ENCODE measurements at regions not wholly inside any gene's neighbourhood (a gene's known extent, or its start where the extent isn't known, plus 50 kb on each side); places are given as distances from the start of the nearest gene placed in this dataset.

- ChIA-PET POLR2A (no interaction called here), CTCF (no interaction called here)
- no peaks in the 10 kb centered on the region for H3K36me3 ChIP-seq (ENCODE audit: control insufficient read depth, insufficient read depth, low read length)
- H3K9me3 ChIP-seq (ENCODE audit: control insufficient read depth, insufficient read depth, low read depth, low read length) = no peaks in the 10 kb centered on the region
- TF ChIP-seq SIN3A (IDR thresholded peaks at IDR 0.05; ENCODE audit: borderline replicate concordance, insufficient read depth, low read depth, low read length) (no peak), TCF7L2 (IDR thresholded peaks at IDR 0.05; ENCODE audit: low read depth, low read length) (no peak), POLR2AphosphoS5 (IDR thresholded peaks at IDR 0.05; ENCODE audit: low read depth, low read length) (no peak)
- TF ChIP-seq, protein P1, sequence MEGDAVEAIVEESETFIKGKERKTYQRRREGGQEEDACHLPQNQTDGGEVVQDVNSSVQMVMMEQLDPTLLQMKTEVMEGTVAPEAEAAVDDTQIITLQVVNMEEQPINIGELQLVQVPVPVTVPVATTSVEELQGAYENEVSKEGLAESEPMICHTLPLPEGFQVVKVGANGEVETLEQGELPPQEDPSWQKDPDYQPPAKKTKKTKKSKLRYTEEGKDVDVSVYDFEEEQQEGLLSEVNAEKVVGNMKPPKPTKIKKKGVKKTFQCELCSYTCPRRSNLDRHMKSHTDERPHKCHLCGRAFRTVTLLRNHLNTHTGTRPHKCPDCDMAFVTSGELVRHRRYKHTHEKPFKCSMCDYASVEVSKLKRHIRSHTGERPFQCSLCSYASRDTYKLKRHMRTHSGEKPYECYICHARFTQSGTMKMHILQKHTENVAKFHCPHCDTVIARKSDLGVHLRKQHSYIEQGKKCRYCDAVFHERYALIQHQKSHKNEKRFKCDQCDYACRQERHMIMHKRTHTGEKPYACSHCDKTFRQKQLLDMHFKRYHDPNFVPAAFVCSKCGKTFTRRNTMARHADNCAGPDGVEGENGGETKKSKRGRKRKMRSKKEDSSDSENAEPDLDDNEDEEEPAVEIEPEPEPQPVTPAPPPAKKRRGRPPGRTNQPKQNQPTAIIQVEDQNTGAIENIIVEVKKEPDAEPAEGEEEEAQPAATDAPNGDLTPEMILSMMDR (IDR thresholded peaks at IDR 0.05) = no peak
- TF ChIP-seq, protein P2, sequence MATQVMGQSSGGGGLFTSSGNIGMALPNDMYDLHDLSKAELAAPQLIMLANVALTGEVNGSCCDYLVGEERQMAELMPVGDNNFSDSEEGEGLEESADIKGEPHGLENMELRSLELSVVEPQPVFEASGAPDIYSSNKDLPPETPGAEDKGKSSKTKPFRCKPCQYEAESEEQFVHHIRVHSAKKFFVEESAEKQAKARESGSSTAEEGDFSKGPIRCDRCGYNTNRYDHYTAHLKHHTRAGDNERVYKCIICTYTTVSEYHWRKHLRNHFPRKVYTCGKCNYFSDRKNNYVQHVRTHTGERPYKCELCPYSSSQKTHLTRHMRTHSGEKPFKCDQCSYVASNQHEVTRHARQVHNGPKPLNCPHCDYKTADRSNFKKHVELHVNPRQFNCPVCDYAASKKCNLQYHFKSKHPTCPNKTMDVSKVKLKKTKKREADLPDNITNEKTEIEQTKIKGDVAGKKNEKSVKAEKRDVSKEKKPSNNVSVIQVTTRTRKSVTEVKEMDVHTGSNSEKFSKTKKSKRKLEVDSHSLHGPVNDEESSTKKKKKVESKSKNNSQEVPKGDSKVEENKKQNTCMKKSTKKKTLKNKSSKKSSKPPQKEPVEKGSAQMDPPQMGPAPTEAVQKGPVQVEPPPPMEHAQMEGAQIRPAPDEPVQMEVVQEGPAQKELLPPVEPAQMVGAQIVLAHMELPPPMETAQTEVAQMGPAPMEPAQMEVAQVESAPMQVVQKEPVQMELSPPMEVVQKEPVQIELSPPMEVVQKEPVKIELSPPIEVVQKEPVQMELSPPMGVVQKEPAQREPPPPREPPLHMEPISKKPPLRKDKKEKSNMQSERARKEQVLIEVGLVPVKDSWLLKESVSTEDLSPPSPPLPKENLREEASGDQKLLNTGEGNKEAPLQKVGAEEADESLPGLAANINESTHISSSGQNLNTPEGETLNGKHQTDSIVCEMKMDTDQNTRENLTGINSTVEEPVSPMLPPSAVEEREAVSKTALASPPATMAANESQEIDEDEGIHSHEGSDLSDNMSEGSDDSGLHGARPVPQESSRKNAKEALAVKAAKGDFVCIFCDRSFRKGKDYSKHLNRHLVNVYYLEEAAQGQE (IDR thresholded peaks at IDR 0.05; ENCODE audit: insufficient read depth in 1 of 2, low read depth in 2 of 2, low read length in 1 of 2) = no peak
- BruUV-seq (replicated peaks) = no TSS peak
- H3K4me3 ChIP-seq (ENCODE audit: low read depth in 2 of 2, low read length in 2 of 2) = no peak overlapping the region
- H3K4me1 ChIP-seq (ENCODE audit: control insufficient read depth, insufficient read depth, low read length) = no peaks in the 10 kb centered on the region
- ATAC-seq (no peak), DNase-seq (ENCODE audit: low read depth, low spot score) (no peak)
- H3K27ac ChIP-seq (ENCODE audit: low read length) = no peak overlapping the region
- intact Hi-C loops (cut with micrococcal nuclease; ENCODE audit: unreplicated experiment) = no loop called here
- no peaks in the 10 kb centered on the region for H3K27me3 ChIP-seq (ENCODE audit: control insufficient read depth, insufficient read depth, low read length)
- in situ Hi-C loops (cut with HindIII; ENCODE audit: low pct_unique_long_range_greater_than_20kb, low sequenced_read_pairs) = no loop called here
Observed at GRCh38 chr10:108980869-108981268, 942.4 kb downstream of the XPNPEP1 start.

DNA sequence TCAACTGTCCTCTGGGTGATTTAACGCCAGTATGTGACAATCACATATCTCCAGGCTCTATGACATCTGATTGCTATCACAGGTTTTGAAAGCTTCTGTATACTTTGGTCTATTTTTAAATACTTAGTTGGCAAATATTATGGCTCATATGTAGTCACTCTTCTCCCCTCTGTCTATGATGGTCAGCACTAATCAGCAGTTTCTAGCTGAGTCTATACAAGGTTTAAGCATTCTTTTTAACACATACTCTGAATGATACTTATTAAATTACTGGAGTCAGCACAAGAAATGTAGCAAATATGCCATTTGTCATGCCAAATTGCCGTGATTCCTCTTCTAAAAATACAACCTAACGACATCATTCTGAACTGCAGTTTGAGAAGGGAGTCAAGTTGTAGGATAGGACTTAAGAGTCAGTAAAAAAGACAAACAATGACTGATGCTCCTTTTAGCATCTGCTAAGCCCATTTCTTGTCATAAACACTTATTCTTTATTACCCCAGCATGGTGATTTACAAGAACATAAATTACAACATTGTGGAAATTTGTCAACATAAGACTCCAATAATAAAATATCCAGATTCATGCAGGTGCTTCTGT lies 947.8 kb downstream of the XPNPEP1 start:
- no peaks in the 10 kb centered on the region for H3K9me3 ChIP-seq (ENCODE audit: control insufficient read depth, insufficient read depth, low read depth, low read length)
- H3K27me3 ChIP-seq (ENCODE audit: control insufficient read depth, insufficient read depth, low read length) = no peaks in the 10 kb centered on the region
- DNase-seq (ENCODE audit: low read depth, low spot score) (no peak), ATAC-seq (no peak)
- no peak overlapping the region for H3K27ac ChIP-seq (ENCODE audit: low read length)
- no peaks in the 10 kb centered on the region for H3K4me1 ChIP-seq (ENCODE audit: control insufficient read depth, insufficient read depth, low read length)
- intact Hi-C loops (cut with micrococcal nuclease; ENCODE audit: unreplicated experiment) = no loop called here
- POLR2A ChIA-PET = no interaction called here
- H3K36me3 ChIP-seq (ENCODE audit: control insufficient read depth, insufficient read depth, low read length) = no peaks in the 10 kb centered on the region
- in situ Hi-C loops (cut with HindIII; ENCODE audit: low pct_unique_long_range_greater_than_20kb, low sequenced_read_pairs) = no loop called here
- TF ChIP-seq, protein P2 (IDR thresholded peaks at IDR 0.05; ENCODE audit: insufficient read depth in 1 of 2, low read depth in 2 of 2, low read length in 1 of 2) = no peak
- TF ChIP-seq, protein P1 (IDR thresholded peaks at IDR 0.05) = no peak
- TF ChIP-seq TCF7L2 (IDR thresholded peaks at IDR 0.05; ENCODE audit: low read depth, low read length) (no peak), POLR2AphosphoS5 (IDR thresholded peaks at IDR 0.05; ENCODE audit: low read depth, low read length) (no peak), SIN3A (IDR thresholded peaks at IDR 0.05; ENCODE audit: borderline replicate concordance, insufficient read depth, low read depth, low read length) (no peak)
- H3K4me3 ChIP-seq (ENCODE audit: low read depth in 2 of 2, low read length in 2 of 2) = no peak overlapping the region
- BruUV-seq (replicated peaks) = no TSS peak
- CTCF ChIA-PET = no interaction called here

Measured in Panc1 (cell line).